GM18868 (cell line): ENCODE measurements at regions not wholly inside any gene's neighbourhood (a gene's known extent, or its start where the extent isn't known, plus 50 kb on each side); places are given as distances from the start of the nearest gene placed in this dataset.
A peak's percentile ranks its signal among the peaks of the same experiment; 100 is the strongest.

Source experiments
- ATAC-seq: cut with Tn5 transposase; IDR thresholded peaks from one replicate; pipeline ENCODE4 v1.9.1; 2021; ENCODE audit warnings: mild to moderate bottlenecking, moderate library complexity; ENCODE audit not compliant: unreplicated experiment

- ATAC-seq: no peak
These were observed 73.4 kb upstream of the GAREM1 start for GRCh38 chr18:32544088-32544487.

DNA sequence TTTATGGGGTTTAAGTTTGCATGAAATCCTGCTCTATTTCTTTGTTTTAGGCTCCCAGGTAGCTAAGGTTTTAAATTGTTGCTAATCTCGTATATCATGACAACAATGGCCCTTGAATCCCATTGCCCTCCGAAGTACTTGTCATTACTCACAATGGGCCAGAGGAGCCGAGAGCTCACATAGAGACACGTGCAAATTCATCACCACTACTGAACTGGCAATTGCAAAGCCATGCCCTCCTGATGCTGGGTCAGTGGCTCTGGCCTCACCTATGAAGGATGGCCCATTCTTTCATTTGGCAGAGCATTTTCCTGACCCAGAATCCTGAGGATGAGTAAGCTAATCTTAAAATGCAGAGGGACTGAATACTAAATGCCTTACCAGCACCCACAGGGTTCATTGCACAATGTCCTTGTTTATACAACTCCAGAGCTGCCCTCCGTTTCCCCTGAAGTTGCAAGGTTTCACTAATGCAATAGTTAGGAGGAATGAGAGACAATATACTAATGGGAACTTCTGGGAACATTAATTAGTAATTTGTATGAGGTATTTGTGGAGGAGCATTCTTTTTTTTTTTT, 71.6 kb upstream of the GAREM1 start:
- ATAC-seq: no peak

DNA sequence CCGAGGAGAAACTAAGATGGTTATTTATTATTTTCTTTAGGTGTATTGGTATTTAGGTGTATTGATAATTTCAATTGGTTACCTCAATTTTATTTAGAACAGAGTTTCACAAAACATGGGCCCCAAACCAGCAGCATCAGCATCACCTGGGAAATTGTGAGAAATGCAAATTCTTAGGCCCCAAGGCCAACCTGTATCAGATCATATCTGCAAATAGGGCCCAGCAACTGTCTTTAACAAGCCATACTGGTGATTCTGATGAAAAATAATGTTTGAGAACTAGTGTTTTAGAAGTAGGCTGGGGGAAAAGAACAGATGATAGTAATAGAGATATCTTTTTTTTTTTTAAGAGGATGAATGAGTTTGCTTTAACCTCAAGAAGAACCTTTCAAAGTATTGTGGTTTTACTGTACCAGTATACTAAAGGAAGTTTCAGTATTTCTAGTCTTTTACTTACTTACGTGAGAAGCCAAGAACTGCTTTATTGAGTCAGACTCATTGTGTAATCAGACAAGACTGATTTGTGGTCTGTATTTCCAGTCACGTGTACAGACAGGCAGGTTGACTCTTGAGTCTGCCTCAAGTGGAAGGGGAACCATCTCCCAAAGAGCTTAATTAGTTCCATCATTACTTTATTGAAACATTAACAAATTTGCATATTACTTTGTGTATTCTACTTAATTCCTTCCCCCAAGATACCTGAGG, 60.4 kb upstream of the GAREM1 start:
- peak; percentile 100 for ATAC-seq

- ATAC-seq: no peak
These were observed 59.2 kb upstream of the GAREM1 start for GRCh38 chr18:32529722-32530420.

- no peak for ATAC-seq
These were observed 50.1 kb upstream of the GAREM1 start for GRCh38 chr18:32520771-32521170.
